HG02642 (cell line): ENCODE measurements at regions not wholly inside any gene's neighbourhood (a gene's known extent, or its start where the extent isn't known, plus 50 kb on each side); places are given as distances from the start of the nearest gene placed in this dataset.
"Not testable (repeated sequence)": the region's sequence is repeated elsewhere in the genome, so short reads cannot be mapped to it uniquely, and the experiment has no call there.

Source experiments
- ATAC-seq: cut with Tn5 transposase; IDR thresholded peaks from one replicate; pipeline ENCODE4 v1.9.1; 2021; ENCODE audit warnings: mild to moderate bottlenecking; ENCODE audit not compliant: unreplicated experiment, poor library complexity

DNA sequence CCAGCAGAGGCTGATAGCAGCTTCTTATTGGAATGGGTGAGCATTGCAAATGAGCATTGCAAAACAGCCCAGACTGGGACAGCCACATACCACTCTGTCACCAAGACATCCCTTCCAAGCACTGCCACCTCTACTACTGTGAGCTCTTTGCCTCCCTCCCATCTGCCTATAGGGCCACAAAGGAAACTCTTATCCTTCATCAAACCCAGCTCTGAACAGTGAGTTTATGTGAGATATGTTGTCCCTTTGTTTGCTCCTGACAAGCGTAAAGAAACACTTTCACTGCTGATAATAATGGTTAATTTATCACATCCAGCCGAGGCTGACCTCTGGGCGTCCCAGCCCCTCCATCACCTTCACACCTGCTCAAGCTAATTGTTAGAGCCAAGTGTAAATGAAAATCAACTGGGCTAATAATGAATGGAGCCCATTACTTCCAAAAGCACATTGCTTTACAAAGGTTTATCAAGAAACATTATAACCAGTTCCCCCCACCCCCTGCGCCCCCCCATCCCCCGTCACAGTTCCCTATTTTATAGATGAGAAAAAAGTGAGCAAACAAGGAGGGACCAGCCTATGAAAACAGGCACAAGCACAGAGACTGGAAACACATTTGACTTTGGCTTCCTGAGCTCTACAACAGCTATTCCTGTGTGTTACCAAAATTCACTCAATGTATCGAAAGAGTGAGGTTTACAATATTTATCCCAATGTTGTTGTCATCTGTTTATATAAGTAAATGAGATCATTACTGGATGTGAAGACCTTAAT, 146.3 kb downstream of the ANXA2 start:
- no peak for ATAC-seq

DNA sequence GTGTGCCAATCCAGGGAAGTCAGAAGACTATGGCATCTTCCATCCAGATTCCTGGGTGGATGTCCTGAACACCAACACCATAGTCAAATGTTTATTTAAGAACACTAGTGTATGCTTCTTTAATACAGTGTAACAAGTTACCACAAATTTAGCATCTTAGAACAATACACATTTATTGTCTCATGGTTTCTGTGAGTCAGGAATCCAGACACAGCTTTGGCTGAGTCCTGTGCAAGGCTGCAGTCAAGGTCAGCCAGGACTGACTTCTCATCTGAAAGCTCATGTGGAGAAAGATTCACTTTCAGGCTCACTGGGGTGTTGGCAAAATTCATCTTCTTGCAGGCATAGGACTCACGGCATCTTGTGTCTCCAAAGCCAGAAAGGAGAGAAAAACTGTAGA, 143.4 kb downstream of the ANXA2 start:
- ATAC-seq = no peak

DNA sequence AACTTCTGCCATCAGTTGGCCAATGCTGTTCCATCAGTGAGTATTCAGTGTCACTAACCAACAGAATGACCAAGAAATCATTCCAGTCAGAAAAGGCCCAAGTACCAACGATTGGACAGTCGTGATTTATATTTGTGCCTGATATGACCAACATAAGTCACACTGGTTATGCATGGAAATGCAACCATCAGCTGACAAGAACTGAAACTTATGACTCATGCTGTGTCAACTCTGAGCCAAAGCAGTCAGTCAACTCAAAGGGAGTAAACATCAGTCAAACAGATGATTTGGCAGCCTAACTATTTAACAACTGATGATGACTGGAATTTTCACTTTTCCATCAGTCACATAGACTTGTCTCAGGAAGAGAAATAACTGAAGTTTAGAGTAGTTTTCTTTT, 142.4 kb downstream of the ANXA2 start:
- ATAC-seq = peak; percentile 84

DNA sequence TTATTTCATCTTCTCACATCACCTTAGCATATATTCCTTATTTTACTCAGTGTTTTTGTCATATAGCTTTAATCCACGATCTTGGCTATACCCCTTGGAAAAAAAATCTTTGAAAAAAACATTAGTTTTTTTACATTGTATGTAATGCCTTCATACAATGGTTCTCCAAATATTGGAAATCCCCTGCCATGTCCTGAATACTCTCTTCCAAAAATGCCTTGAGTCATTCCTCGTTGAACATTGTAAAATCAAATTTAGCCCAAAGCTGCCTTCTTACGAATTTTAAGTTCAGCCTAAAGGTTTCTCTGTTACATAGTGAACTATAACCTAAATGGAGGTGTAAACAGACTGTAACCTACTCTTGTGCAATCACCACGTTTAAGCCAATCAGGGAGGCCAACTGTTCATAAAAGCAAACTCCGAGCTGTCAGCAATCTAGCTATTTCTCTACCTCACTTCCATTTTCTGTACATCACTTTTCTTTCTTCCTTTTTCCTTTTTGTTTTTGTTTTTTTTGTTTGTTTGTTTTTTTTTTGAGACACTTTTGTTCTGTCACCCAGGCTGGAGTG, 140.1 kb downstream of the ANXA2 start:
- no peak for ATAC-seq

DNA sequence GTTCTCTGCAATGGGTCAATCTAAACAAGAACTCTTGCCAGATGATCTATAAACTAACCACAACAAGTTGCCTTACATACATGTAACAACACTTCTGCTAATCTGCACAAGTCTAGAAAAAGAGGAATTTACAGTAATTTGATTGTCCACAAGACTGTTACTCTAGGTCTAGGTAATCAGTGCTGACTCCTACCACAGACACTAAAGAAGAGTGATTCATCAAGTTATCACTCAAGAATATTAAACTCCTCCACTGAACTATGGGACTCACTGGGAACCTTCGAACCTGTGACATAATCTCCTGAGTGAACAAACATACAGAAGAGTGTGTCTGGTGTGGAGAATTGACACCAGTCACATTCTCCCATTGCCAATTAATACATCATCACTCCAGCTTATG, 138.3 kb downstream of the ANXA2 start:
- ATAC-seq = no peak

DNA sequence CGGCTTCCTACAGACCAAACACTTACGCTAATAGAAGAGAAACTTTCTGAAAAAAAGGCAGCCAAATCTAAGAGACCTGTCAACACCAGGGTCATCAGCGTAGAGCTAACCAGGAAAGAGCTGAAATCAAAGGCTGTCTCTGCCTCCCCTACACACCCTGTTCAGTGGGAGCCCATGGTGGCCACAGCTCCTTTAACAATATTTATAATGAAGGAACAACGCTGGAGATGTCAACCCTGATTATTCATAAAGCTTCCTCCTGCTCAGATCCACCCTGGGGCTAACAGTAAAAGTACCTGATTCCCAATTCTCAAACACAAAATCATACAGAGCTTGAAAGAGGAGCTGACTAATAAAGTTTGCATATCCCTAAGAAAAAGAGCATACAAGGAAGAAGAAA, 133.7 kb downstream of the ANXA2 start:
- no peak for ATAC-seq

DNA sequence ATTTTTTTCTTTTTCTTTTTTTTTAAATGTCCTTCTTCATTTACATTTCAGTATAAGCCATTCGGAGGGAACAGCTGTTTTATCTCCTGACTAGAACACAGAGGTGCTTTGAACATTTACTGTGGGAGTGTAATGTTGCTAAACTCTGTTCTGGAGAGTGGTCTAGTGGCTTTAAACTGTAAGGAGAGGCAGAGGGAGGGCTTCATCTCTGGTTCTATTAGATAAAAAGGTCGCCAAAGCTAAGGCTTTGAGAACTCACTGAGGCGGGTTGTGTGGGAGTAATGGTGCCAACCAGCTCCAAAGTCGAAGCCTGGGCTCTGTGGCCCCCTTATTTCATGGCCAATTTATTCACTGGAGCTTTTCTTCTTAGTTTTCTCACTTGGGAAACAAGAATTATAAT, 133.2 kb downstream of the ANXA2 start:
- ATAC-seq = no peak

DNA sequence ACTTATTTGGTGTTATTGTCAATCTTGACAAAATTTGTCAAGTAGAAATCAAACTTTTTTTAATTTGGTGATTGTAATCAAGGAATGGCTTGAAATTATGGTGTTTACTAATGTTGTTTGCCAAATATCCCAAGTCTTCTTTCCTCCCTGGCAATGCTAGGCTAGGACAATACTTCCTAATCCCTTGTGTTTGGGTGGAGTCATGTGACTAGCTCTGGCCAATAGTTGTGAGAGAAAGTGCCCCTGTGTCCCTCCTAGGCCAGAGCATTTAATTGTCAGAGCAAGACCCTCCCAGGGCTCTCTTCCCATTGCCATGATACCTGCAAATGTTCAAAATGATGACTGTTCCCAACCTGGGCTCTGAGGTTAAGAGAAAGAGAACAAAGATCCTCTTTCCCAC, 132.7 kb downstream of the ANXA2 start:
- ATAC-seq = no peak

DNA sequence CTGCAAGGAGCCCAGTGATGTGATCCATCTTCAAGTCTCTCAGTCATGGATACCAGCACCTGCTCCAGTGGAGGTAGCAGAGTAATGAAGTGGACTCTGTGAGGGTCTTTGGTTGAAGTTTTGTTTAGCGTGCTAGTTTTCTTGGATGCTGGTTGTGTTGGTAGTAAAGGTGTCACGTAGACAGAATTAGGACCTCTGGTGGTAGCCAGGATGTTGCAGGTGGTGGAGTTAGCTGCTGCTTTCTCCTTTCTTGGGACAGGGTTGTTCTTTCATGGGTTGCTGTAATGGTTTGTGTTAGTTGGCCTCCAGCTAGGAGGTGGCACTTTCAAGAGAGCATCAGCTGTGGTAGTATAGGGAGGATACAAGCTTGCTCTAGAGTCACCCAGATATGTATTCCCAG, 125.2 kb downstream of the ANXA2 start:
- no peak for ATAC-seq

DNA sequence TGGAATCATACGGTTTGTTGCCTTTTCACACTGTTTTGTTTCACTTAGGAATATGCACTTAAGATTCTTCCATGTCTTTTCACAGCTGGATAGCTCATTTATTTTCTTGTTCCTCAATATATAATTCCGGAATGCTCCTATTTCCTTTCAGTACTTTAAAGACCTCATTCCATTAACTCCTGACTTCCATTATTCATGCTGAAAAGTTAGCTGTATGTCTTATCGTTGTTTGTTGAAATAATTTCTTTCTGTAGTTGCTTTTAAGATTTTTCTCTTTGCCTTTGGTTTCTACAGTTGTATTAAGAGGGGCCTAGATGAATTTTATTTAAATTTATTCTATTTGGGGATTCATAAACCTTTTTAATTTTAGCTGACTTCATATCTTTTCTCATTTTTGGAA, 122.2 kb downstream of the ANXA2 start:
- ATAC-seq = no peak

DNA sequence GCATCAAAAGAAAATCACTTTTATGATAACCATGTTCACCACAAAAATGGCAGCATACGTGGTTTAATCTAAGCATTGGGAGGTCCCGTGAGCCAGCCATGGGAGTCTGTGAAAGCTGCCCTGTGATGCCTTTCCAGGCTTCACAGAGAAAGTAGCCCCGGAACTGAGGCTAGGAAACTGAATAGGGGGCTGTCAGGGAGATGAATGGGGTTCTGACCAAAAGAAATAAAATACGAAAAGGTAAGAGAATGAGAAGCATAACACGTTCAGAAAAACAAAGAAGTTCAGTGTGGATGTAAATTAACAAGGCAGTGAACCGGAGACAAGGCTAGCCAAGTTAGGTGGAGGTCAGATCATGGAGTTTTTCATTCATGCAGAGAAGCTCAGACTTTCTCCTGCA, 118.9 kb downstream of the ANXA2 start:
- no peak for ATAC-seq

DNA sequence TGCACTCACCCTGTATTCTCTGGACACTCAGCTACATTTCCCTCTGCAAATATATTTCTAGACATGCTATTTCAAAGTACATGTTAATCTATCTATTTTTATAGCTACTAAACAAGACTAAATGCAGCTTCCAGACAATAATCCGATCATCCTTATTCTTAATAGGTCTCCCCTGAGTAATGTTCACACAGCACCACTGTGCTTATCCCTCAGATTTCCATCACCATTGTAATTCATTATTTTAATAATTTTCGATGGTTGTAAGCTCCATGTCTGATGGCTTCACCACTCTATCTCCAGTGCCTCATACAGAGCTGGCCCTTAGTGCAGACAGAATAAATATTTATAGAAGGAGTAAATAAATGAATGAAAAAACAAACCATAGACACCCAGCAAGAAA, 117.5 kb downstream of the ANXA2 start:
- no peak for ATAC-seq

DNA sequence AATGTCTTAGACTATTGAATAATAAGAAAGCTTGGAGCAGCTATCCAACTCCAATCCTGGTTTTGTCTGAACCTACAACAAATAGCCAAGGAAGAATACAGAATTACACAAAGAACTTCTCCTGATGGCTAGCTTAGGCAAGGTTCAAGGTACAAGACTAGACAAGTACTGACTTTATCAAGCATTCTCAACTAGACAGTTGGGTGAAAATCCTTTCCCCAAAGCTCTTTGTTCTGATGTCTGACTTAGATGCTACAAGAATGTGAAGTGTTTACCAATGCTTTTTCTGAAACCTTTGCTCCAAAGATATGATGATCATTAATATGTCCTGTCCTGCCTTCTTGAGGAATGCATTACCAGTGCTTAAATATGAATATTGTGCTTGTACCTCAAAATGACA, 113.8 kb downstream of the ANXA2 start:
- ATAC-seq = no peak

DNA sequence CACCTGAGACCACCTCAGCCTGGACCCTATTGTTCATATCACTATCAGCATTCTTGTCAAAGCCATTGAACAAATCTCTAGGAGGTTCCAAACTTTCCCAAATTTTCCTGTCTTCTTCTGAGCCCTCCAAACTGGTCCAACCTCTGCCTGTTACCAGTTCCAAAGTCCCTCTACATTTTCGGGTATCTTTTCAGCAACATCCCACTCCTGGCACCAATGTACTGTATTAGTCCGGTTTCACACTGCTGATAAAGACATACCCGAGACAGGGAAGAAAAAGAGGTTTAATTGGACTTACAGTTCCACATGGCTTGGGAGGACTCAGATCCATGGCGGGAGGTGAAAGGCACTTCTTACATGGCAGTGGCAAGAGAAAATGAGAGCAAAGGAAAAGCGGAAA, 101.9 kb downstream of the ANXA2 start:
- not testable (repeated sequence) for ATAC-seq

DNA sequence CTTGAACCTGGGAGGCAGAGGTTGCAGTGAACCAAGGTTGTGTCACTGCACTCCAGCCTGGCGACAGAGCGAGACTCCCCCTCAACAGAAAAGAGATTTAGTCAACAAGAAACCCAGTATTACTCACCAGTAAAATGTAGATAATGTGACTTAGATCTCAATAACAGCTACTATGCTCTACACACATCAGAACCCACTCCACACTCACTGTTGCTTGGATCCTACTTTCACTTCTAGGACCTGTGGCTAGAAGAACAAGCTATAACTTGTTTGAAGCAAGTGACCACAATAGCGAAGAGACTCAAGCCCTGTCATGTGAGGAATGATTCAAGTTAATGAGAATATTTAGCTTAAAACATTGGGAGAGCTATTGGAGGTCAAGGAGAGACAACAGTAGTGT, 100.7 kb downstream of the ANXA2 start:
- ATAC-seq = no peak
